ENCODE measurements at regions not wholly inside any gene's neighbourhood (a gene's known extent, or its start where the extent isn't known, plus 50 kb on each side); places are given as distances from the start of the nearest gene placed in this dataset.

DNA sequence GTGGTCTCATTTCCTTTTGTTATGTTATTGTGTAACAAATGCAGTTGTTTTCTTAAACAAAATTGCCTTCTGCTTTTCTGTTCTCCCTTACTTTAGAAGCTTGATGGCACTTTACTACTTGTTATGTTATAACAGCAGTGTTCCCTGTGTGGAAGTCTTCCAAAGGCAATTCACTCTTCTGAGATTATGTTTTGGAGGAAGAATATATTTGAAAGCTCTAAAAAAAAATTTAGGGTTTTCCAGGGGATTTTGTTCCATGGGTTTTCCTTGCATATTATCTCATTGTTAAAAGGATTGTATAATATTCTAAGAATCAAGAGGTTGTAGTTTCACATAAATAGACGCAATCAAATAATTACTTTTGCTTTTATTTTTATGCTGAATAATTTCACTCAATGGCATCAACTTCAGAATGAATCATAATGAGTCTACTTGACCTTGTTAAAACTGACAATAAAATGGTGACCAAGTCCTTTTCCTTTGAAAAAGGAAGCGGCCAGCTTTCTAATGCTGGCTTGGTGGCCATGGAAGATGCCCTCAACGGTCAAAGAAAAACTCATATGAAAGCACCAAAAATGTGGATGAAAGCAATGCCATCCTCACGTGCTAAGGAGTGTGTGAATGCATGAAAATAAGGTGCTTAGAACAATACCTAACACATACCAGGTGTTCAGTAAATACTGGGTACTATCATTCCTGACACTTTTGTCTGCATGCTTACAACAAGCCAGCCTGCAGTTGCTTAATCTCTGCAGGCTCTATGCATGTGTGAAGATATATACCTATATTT, 92.4 kb upstream of the KLF6 start:
- no peak for TF ChIP-seq SP1 (IDR thresholded peaks at IDR 0.05)
- TF ChIP-seq, protein P1, sequence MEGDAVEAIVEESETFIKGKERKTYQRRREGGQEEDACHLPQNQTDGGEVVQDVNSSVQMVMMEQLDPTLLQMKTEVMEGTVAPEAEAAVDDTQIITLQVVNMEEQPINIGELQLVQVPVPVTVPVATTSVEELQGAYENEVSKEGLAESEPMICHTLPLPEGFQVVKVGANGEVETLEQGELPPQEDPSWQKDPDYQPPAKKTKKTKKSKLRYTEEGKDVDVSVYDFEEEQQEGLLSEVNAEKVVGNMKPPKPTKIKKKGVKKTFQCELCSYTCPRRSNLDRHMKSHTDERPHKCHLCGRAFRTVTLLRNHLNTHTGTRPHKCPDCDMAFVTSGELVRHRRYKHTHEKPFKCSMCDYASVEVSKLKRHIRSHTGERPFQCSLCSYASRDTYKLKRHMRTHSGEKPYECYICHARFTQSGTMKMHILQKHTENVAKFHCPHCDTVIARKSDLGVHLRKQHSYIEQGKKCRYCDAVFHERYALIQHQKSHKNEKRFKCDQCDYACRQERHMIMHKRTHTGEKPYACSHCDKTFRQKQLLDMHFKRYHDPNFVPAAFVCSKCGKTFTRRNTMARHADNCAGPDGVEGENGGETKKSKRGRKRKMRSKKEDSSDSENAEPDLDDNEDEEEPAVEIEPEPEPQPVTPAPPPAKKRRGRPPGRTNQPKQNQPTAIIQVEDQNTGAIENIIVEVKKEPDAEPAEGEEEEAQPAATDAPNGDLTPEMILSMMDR (IDR thresholded peaks at IDR 0.05; ENCODE audit: low read depth, low read length, missing input control), result no peak
- TF ChIP-seq, protein P2, sequence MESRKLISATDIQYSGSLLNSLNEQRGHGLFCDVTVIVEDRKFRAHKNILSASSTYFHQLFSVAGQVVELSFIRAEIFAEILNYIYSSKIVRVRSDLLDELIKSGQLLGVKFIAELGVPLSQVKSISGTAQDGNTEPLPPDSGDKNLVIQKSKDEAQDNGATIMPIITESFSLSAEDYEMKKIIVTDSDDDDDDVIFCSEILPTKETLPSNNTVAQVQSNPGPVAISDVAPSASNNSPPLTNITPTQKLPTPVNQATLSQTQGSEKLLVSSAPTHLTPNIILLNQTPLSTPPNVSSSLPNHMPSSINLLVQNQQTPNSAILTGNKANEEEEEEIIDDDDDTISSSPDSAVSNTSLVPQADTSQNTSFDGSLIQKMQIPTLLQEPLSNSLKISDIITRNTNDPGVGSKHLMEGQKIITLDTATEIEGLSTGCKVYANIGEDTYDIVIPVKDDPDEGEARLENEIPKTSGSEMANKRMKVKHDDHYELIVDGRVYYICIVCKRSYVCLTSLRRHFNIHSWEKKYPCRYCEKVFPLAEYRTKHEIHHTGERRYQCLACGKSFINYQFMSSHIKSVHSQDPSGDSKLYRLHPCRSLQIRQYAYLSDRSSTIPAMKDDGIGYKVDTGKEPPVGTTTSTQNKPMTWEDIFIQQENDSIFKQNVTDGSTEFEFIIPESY (IDR thresholded peaks at IDR 0.05), result no peak
- TF ChIP-seq RAD21 (IDR thresholded peaks at IDR 0.05), result peak in 1 of 2 donors; percentile 20
- no peak for TF ChIP-seq HNF4G (IDR thresholded peaks at IDR 0.05)
- no peak for TF ChIP-seq TAF1 (conservative IDR thresholded peaks at IDR 0.05)
- no peak for TF ChIP-seq JUND (IDR thresholded peaks at IDR 0.05)
- no peak for TF ChIP-seq YY1 (IDR thresholded peaks at IDR 0.05)
- no peak for TF ChIP-seq GABPA (IDR thresholded peaks at IDR 0.05 in 1 of 2, conservative IDR thresholded peaks at IDR 0.05 in 1 of 2)
- TF ChIP-seq FOXA1 (IDR thresholded peaks at IDR 0.05), result no peak

All from liver (tissue), 3 donors.